ENCODE measurements at regions not wholly inside any gene's neighbourhood (a gene's known extent, or its start where the extent isn't known, plus 50 kb on each side); places are given as distances from the start of the nearest gene placed in this dataset.
A peak's percentile ranks its signal among the peaks of the same experiment; 100 is the strongest.

GRCh38 chr3:153242896-153243295, 80.9 kb downstream of the RAP2B start:
- Histone ChIP-seq H3K27ac (no peak overlapping the region), H3K4me1 (no peaks in the 10 kb centered on the region), H3K9me3 (no peaks in the 10 kb centered on the region), H3K27me3 (no peaks in the 10 kb centered on the region), H3K36me3 (ENCODE audit: low read depth, missing control alignments) (no peaks in the 10 kb centered on the region), H3K4me3 (no peak overlapping the region)
- no peak for DNase-seq
- TF ChIP-seq CTCF (IDR thresholded peaks at IDR 0.05) (no peak), POLR2A (IDR thresholded peaks at IDR 0.05) (no peak)
- intact Hi-C loops (cut with DNase I; ENCODE audit: low total_unique reads), result no loop called here
- WGBS, 2 donors, result 89 to 90% methylated on average over 2 of the region's 2 CpGs

- H3K4me3 ChIP-seq, result no peak overlapping the region
- H3K27ac ChIP-seq, result no peak overlapping the region
- no peaks in the 10 kb centered on the region for H3K36me3 ChIP-seq (ENCODE audit: low read depth, missing control alignments)
- H3K27me3 ChIP-seq, result no peaks in the 10 kb centered on the region
- no peaks in the 10 kb centered on the region for H3K9me3 ChIP-seq
- intact Hi-C loops (cut with DNase I; ENCODE audit: low total_unique reads), result no loop called here
- TF ChIP-seq CTCF (IDR thresholded peaks at IDR 0.05), result no peak
- no peak for TF ChIP-seq POLR2A (IDR thresholded peaks at IDR 0.05)
- no peaks in the 10 kb centered on the region for H3K4me1 ChIP-seq
- WGBS, 2 donors, result 81 to 89% methylated on average over 3 of the region's 3 CpGs
- DNase-seq, result no peak
These were observed 82.9 kb downstream of the RAP2B start for GRCh38 chr3:153244961-153245360.

GRCh38 chr3:153245661-153246060, 83.6 kb downstream of the RAP2B start:
- Histone ChIP-seq H3K27me3 (no peaks in the 10 kb centered on the region), H3K9me3 (no peaks in the 10 kb centered on the region), H3K4me3 (no peak overlapping the region), H3K36me3 (ENCODE audit: low read depth, missing control alignments) (no peaks in the 10 kb centered on the region), H3K27ac (no peak overlapping the region), H3K4me1 (no peaks in the 10 kb centered on the region)
- TF ChIP-seq POLR2A (IDR thresholded peaks at IDR 0.05) (no peak), CTCF (IDR thresholded peaks at IDR 0.05) (no peak)
- 84 to 88% methylated on average over 2 of the region's 2 CpGs for WGBS, 2 donors
- DNase-seq, result no peak
- intact Hi-C loops (cut with DNase I; ENCODE audit: low total_unique reads), result no loop called here

GRCh38 chr3:153246331-153246730, 84.3 kb downstream of the RAP2B start:
- Histone ChIP-seq H3K27ac (no peak overlapping the region), H3K27me3 (no peaks in the 10 kb centered on the region), H3K4me1 (no peaks in the 10 kb centered on the region), H3K36me3 (ENCODE audit: low read depth, missing control alignments) (no peaks in the 10 kb centered on the region), H3K9me3 (no peaks in the 10 kb centered on the region), H3K4me3 (no peak overlapping the region)
- WGBS, 2 donors, result 5 to 58% methylated on average over 1 of the region's 1 CpG
- TF ChIP-seq CTCF (IDR thresholded peaks at IDR 0.05) (no peak), POLR2A (IDR thresholded peaks at IDR 0.05) (no peak)
- no peak for DNase-seq
- intact Hi-C loops (cut with DNase I; ENCODE audit: low total_unique reads), result no loop called here

- Histone ChIP-seq H3K27ac (peak overlapping the region in 1 of 2 donors; percentile 8), H3K4me1 (no peaks in the 10 kb centered on the region), H3K36me3 (ENCODE audit: low read depth, missing control alignments) (no peaks in the 10 kb centered on the region), H3K4me3 (no peak overlapping the region), H3K9me3 (no peaks in the 10 kb centered on the region), H3K27me3 (no peaks in the 10 kb centered on the region)
- intact Hi-C loops (cut with DNase I; ENCODE audit: low total_unique reads), result no loop called here
- WGBS, 2 donors, result 41 to 44% methylated on average over 1 of the region's 1 CpG
- DNase-seq, result no peak
- TF ChIP-seq CTCF (IDR thresholded peaks at IDR 0.05), result no peak
- TF ChIP-seq POLR2A (IDR thresholded peaks at IDR 0.05), result no peak
These were observed 84.8 kb downstream of the RAP2B start for GRCh38 chr3:153246806-153247205.

All from testis (tissue), 2 donors.